ENCODE measurements at regions not wholly inside any gene's neighbourhood (a gene's known extent, or its start where the extent isn't known, plus 50 kb on each side); places are given as distances from the start of the nearest gene placed in this dataset.
"Not testable (repeated sequence)": the region's sequence is repeated elsewhere in the genome, so short reads cannot be mapped to it uniquely, and the experiment has no call there.

DNA sequence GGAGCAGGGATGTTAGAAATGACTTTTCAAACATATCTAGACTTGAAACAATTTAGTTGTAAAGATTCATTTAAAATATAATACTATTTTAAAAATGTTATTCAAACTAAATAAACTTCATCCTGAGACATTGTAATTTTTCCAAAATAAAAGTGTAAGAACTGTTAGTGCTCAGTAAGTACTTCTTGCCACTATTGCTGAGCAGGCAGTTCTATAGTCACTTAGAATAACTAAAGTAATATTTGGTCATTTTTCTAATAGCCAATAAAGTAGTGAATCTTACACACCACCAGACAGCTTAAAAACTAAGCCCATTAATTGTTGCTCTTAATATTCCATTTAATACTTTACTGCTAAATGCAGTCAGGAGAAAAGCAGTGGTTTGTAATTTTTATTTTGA, 1120.0 kb upstream of the CDH10 start:
- no peak for DNase-seq

GRCh38 chr5:25763781-25764180, 1119.0 kb upstream of the CDH10 start:
- no peak for DNase-seq

- DNase-seq: no peak
Measured at GRCh38 chr5:25754895-25755294, 1110.1 kb upstream of the CDH10 start.

DNA sequence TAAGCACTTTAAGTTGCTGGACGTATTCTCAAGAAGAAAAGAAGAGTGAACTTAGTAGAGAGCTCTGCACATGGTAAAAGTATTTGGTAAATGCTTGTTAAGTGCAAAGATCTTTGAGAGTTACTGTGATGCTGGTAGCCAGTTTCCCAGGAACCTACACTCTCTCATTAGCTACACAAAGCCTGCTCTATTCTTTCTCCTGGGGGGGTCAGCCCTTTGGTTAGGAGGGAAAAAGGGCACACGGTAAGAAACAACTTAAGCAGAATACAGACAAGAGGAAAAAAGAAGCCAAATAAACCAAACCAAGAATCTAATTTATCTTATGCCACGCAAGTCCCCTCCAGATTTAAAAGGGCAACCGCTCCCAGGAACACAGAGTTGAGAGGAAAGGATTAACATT, 1100.1 kb upstream of the CDH10 start:
- no peak for DNase-seq

DNA sequence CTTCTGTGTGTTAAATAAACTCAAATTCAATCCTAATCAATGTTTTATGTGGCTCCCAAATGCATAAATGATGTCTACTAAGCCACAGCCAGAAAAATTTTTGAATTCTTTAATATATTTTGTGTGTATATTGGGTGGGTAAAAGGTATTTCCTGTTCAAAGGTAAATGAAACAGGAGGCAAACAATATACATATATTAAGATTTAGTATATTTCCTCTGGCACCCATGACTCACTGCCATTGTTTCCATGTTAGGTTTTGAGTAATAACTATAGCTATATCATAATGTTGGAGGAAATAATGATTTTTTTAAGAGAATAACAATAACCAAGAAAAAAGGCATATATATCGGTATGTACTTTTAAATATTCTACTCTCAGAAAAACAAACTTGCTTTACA, 1071.9 kb upstream of the CDH10 start:
- no peak for DNase-seq

GRCh38 chr5:25713259-25713658, 1068.5 kb upstream of the CDH10 start:
- DNase-seq: no peak

DNA sequence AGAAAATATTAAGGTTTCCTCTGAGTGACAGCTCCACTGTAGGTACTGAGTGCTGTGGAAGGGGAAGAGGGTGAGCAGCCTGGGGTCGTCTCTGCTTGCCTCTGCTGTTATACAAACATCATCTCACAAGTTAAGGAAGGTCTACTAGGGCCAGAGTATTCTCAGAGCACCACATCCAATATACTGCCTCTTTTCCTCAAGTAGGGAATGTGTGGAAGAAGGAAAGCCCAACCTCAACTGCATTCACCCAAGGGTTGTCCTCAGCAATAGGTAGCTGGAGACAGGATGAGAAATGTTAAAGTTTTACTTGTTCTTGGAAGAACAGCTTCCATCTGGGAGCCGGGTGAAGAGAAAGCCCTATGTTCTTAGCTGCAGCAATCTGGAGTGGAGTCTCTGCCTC, 1062.3 kb upstream of the CDH10 start:
- DNase-seq: no peak

DNA sequence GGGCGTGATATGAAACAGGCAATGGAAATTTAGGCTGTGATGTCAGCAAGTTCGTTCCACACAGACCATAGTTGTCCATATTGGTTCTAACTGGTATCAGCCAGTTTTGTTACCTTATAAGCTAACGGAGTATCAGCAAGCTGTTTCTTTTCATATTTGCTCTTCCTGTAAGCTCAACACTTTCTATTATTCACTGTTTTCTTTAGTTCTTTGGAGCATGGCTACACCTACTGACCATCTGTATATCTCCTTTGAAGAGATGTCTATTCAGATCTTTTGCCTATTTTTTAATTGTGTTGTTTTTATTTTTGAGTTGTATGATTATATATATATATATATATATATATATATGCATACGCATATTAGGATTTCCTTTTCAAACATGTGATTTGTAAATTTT, 1057.2 kb upstream of the CDH10 start:
- DNase-seq: no peak

GRCh38 chr5:25694801-25695200, 1050.0 kb upstream of the CDH10 start:
- DNase-seq: no peak

DNA sequence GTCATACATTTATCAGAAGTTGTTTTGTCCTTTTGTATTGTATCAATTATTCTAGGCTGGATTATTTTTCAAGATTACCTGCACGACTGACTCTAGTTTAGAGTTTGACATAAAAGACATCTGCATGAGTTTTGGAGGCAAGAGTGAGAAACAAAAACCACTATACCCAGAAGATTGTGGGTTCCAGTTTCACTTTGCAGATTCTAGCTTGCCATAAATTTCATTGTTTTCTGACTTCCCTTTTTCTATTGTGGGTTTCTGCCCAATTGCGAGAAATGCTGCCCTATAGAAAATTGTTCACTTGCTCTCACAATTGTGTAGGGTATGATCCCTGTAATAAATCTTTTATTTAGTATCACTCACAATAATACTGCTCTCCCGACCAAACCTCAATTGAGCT, 1043.4 kb upstream of the CDH10 start:
- DNase-seq: no peak

DNA sequence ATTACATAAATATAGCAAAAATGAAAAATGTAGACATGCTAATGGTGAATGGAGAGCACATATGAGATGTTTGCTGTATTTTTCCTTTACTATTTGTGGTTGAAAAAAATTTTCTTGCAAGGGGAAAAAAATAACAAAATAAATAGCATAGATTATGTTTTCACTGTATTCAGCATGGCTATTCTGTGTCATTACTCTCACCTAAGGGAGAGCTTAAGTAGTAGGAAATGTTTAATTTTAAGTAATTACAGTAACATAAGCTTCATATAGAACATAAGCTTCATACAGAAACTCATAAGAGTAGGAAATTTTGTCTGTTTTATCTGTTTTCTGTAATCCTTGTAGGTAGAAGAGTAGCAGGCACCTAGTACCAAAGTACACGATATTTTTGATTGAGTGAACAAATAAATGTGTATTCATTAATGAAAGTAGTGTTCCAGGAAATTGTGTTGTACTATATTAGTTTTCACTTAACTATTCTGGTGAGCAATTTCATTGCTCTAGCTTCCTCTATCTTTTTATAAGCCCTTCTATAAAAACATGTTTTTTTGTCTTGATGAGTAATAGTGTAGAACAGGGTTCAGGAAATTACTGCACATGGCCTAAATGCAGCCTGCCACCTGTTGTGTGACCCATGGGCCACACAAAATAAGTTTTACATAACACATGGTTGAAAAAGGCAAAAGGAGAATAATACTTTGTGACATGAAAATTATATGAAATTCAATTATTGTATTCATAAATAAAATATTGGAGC, 1025.0 kb upstream of the CDH10 start:
- DNase-seq: no peak

GRCh38 chr5:25662610-25663009, 1017.8 kb upstream of the CDH10 start:
- DNase-seq: no peak

DNA sequence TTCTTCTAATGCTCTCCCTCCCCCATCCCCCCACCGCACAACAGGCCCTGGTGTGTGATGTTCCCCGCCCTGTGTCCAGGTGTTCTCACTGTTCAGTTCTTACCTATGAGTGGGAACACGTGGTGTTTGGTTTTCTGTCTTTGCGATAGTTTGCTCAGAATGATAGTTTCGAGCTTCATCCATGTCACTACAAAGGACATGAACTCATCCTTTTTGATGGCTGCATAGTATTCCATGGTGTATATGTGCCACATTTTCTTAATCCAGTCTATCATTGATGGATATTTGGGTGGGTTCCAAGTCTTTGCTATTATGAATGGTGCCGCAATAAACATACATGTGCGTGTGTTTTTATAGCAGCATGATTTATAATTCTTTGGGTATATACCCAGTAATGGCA, 1005.5 kb upstream of the CDH10 start:
- not testable (repeated sequence) for DNase-seq

DNA sequence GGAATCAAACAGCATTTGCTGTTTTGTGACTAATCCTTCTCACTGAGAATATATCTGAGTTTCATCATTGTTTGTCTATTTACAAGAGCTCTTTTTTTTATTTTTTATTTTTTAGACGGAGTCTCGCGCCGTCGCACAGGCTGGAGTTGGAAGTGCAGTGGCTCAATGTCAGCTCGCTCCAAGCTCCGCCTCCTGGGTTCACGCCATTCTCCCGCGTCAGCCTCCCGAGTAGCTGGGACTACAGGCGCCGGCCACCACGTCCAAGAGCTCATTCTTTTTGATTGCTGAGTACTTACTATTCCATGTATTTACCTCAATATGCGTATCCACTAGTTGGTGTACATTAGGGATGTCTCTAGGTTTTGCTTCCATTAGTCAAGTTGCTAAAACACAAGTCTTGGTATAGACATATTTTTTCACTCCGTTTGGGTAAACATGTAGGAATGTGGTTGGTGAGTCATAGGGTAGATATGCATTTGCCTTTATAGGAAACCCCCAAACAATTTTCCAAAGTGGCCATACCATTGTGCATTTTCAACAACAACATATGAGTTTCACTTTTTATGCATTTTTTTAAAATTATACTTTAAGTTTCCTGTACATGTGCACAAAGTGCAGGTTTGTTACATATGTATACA, 1005.0 kb upstream of the CDH10 start:
- DNase-seq: no peak

DNA sequence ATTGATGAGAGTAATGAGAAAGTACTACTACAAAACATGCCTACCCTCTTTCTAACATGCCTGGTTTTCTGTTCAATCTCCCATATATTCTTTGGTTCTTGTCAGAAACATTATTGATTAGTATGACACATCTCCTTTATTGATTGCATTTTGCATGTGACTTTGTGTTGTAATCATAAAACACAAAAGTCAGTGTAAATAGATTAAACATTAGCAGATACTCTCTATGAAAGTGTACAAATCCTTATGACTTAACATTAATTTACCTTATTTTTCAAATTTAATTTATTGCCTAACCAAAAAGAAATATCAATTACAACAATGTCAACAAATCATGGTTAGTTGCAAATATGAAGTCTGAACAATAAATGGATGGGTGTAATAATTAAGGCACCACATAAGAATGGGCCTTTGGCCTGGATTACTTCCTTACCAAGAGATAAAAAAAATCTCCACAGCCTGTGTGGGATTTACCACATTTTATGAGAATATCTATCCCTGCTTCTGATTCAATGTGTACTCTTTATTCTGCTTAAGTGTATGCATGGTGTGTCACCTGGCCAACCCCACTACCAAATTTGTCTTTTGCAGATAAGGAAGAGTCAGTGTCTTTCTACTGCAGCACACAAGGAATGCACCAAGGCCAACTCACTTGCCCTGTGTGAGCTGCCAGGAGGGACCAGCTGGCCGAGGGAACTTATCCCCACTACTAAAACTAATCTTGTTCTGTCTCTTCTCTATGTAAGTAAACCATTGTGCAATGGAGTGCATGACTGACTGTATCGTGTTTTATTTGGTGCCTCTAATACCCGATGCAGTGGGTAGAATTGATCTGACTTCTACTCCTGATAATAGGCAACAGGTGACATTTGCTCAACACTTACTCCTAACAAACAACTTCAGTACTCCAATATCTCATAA, 1001.9 kb upstream of the CDH10 start:
- no peak for DNase-seq

GRCh38 chr5:25641124-25641523, 996.3 kb upstream of the CDH10 start:
- no peak for DNase-seq

- no peak for DNase-seq
Measured at GRCh38 chr5:25619273-25619672, 974.5 kb upstream of the CDH10 start.

GRCh38 chr5:25618821-25619220, 974.0 kb upstream of the CDH10 start:
- no peak for DNase-seq

GRCh38 chr5:25614466-25614865, 969.7 kb upstream of the CDH10 start:
- no peak for DNase-seq

DNA sequence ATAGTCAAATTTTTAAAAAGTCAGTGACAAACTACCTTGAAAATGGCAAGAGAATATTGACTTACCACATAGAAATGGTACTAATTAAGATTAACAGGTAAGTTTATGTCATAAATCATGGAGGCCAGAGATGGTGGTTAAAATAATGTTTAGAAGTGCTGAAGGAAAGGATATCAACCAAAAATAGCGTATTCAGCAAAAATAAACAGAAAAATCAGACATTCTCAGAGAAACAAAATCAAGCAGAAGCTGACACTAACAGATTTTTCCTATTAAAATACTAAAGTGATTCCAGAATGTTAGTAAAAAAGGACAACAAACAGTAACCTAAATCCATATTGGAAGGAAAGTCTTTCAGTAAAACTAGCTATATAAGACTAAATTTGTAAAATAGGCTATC, 959.9 kb upstream of the CDH10 start:
- DNase-seq: no peak

GRCh38 chr5:25579111-25579510, 934.3 kb upstream of the CDH10 start:
- DNase-seq: no peak

DNA sequence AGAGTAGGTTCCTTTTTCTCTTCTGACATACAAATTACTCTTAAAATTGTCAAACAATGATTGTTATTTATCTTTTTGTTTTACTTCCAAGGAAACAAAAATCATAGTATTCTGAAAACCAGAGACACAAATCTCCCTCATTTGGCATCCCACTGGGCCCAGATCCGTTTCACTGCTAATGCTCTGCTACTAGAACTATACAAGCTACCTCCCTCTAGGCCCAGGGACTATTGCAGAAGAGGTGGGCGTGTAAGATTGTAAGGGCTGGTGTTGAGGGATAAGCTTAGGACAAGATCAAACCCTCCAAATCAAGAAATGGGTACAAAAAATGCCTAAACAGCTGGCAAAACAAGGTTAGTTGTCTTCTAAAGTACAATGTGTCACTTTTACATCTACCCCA, 928.9 kb upstream of the CDH10 start:
- DNase-seq: no peak

- no peak for DNase-seq
Measured at GRCh38 chr5:25570067-25570583, 925.3 kb upstream of the CDH10 start.

Measured in AML-193 (cell line).